NCI-H2107 (cell line): ENCODE measurements at regions not wholly inside any gene's neighbourhood (a gene's known extent, or its start where the extent isn't known, plus 50 kb on each side); places are given as distances from the start of the nearest gene placed in this dataset.
"Not testable (repeated sequence)": the region's sequence is repeated elsewhere in the genome, so short reads cannot be mapped to it uniquely, and the experiment has no call there.

ENCODE experiments used
- DNase-seq: peaks from one replicate; lab custom pipeline; 2025; lab: John Stamatoyannopoulos, UW

GRCh38 chr4:177494791-177495190 is 52.6 kb upstream of the AGA start:
- DNase-seq = no peak

- DNase-seq = not testable (repeated sequence)
Observed at GRCh38 chr4:177495626-177496025, 53.4 kb upstream of the AGA start.

DNA sequence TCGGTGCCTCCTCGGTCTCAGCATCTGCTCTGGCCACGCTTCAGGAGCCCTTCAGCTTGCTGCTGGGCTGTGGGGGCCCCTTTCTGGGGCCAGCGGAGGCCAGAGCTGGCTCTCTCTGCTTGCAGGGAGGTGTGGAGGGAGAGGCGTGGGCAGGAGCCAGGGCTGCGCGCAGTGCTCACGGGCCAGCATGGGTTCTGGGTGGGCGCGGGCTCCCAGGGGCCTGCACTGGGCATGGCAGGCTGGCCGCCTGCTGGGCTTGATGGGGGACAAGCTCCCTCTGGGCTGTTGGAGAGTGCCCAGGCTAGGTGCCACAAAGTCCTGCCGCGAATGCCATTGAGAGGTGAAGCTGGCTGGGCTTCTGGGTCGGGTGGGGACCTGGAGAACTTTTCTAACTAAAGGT is 57.3 kb upstream of the AGA start:
- no peak for DNase-seq

GRCh38 chr4:177505171-177505615 is 63.0 kb upstream of the AGA start:
- DNase-seq = no peak

- DNase-seq = no peak
Observed at GRCh38 chr4:177508662-177509061, 66.4 kb upstream of the AGA start.

- no peak for DNase-seq
Observed at GRCh38 chr4:177509226-177509745, 67.0 kb upstream of the AGA start.

- no peak for DNase-seq
Observed at GRCh38 chr4:177511611-177512010, 69.4 kb upstream of the AGA start.

- DNase-seq = no peak
Observed at GRCh38 chr4:177512646-177513045, 70.4 kb upstream of the AGA start.

DNA sequence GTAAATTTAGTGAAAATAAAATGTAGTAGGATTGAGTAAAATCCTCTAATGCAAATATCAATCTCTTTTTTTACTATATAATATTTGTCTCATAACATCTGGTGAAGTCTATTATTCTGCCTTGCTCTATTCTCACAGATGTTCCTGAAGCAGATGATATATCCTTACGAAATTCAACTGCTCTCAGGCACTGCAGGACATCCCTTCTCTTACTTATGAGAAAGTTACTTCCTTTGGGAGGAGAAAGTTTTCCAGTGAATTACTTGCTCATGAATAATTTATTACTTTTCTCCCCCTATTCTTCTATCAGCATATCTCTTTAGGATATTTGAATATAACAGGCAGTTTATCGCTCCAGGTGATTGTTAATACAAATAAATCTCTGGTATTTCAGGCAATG is 75.6 kb upstream of the AGA start:
- no peak for DNase-seq

GRCh38 chr4:177519481-177520260 is 77.4 kb upstream of the AGA start:
- DNase-seq = no peak

DNA sequence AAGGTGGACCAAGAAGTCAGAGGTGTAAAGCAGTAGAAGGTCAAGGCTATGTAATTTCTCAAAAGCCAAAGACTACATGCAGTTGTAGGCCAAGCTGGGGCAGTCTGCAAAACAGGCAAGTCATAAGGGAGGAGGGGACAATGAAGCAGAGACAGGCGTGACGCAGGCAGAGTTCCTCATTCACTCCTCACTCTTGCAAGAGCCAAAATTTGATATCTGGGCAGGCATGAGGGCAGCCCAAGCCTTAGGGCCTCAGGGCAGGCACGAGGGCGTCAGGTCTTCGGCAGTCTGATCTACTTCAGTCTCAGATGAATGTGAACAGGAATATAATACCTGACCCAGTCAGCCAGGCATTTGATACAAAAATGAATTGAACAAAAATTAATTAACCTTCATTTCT is 86.4 kb upstream of the AGA start:
- no peak for DNase-seq

DNA sequence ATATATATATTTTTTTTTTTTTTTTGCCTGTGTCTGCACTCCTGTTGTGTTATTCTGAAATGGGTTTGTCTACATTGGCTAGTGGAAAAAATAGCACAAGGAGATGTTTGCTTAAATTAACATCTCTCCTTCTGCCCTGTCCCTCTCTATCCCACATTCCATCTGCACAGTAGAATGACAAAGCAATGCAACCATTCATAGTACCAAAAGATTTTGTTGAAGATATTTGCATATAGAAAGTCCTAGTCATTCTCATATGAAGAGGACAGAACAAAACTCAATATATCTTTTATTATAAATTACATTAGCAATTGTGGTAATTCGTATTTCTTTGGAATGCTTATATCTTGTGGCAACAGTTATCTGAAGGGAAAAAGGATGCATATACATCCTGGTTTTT is 88.3 kb upstream of the AGA start:
- DNase-seq = no peak

DNA sequence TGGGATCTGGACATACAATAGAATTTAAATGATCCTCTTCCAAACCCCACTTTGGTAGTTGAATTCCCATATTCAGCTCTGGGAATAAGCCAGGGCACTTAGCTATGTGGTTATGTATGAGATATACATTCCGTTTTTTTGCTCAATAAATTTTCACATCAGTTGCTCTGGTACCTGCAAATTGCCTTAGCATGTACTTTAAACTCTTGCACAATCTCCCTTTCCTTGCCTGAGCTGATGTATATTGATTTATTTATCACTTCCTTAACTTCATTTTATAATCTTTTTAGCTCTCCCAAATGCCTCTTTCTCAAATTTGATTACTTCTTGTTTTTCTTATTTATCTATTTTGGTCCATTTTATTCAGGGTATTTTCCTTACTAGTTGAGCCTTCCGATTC is 90.1 kb upstream of the AGA start:
- no peak for DNase-seq

DNA sequence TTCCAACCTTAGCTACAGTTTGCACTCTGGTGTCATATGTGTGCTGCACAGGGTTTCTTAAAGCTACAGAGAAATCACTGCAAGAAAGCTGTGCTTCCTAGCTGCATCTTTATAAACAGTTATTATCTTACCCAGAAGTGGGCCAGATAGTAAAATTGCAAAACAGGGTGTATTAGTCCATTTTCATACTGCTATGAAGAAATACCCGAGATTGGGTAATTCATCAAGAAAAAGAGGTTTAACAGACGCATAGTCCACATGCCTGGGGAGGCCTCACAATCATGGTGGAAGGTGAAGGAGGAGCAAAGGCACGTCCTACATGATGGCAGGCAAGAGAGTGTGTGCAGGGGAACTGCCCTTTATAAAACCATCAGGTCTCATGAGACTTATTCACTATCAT is 92.6 kb upstream of the AGA start:
- DNase-seq = not testable (repeated sequence)

DNA sequence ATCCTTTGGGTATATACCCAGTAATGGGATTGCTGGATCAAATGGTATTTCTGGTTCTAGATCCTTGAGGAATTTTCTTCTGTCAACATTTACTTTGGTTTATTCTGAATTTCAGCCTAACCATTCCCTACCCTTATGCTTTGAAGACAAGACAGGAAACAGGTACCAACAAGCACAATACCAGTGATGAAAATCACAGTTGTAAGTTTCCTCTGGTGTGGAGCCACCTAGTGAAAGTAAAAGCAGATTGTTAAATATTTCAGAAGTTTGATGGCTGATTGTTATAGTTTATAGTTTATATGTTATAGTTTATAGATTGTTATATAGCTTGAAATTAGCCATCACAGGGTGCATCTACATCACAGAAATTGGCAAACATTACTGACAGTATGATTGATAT is 104.5 kb upstream of the AGA start:
- DNase-seq = no peak

GRCh38 chr4:177547985-177548384 is 105.7 kb upstream of the AGA start:
- DNase-seq = no peak

- no peak for DNase-seq
Observed at GRCh38 chr4:177555007-177555574, 112.9 kb upstream of the AGA start.

- DNase-seq = no peak
Observed at GRCh38 chr4:177557416-177557815, 115.2 kb upstream of the AGA start.

GRCh38 chr4:177558995-177559394 is 116.8 kb upstream of the AGA start:
- DNase-seq = no peak

DNA sequence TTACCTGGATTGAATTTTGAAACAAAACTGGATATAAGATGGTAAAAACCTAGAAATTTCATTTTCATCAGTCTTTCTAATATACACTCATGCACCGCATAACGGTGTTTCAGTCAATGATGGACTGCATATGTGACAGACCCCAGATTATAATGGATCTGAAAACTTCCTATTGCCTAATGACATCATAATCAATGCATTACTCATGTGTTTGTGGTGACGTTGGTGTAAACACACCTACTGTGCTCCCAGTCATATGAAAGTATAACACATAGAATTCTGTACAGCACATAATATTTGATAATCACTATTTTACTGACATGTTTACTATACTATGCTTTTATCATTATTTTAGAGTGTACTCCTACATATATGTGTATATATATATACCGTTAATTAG is 119.9 kb upstream of the AGA start:
- DNase-seq = no peak

DNA sequence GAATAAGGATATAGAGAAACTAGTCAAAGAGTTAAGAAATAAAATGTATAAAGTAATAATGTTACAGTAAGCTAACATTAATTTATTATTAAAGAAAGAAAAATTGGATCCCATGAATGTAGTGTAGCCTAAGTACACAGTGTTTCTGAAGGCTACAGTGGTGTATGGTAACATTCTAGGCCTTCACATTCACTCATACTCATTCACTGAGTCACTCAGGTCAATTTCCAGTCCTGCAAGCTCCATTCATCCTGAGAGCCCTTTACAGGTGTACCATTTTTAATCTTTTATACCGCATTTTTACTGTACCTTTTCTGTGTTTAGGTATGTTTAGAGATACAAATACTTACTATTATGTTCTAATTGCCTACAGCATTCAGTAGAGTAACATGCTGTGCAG is 120.6 kb upstream of the AGA start:
- DNase-seq = no peak

- no peak for DNase-seq
Observed at GRCh38 chr4:177566691-177567090, 124.5 kb upstream of the AGA start.

DNA sequence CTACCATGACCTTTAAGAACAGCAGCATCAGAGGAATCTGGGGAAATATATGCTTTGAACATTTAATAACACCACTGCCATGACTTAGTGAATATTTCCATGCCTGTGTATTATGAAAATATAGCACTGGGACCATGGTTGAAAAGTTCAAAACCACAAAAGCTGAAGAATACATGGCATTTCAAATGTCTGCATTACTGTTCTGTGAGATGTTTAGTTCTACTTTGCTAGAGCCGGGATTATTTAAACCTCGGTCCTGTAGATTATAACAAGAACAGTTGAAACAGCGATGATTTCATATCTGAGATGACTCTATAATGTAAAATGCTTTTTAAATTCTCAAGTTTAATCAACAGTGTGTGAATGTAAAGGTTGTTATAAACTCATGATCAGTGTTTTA is 126.7 kb upstream of the AGA start:
- DNase-seq = no peak

DNA sequence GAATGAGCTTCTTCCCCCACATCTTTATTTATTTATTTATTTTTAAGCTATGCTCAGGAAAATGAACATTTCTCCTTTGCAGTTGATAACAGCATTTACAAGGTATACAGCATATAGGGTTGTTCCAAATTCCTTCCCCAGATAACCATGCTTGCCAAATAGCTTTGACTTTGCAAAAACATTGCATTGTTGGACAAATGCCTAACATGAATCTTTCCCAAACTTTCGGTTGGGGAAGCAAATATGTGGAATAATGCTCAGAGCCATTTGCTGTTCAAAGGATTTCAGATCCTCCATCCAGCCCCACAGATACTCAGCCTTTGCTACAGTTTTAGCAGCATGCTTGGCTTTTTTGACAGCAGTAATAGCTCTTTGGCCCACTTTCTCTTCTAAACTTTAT is 127.2 kb upstream of the AGA start:
- DNase-seq = no peak
